ENCODE measurements at regions not wholly inside any gene's neighbourhood (a gene's known extent, or its start where the extent isn't known, plus 50 kb on each side); places are given as distances from the start of the nearest gene placed in this dataset.

- no peak for TF ChIP-seq RXRA (IDR thresholded peaks at IDR 0.05)
These were observed 745.9 kb upstream of the TENM4 start (continued) for GRCh38 chr11:80186692-80187091.

GRCh38 chr11:80182901-80183300, 742.1 kb upstream of the TENM4 start:
- Histone ChIP-seq H3K9me3 (ENCODE audit: control insufficient read depth in 4 of 4, low read length in 3 of 4) (no peaks in the 10 kb centered on the region), H3K27me3 (ENCODE audit: control insufficient read depth in 4 of 4, insufficient read depth in 4 of 4, low read length in 3 of 4) (no peaks in the 10 kb centered on the region), H3K9ac (ENCODE audit: low read depth in 1 of 2, low read length in 2 of 2) (no peak overlapping the region), H3K4me3 (ENCODE audit: low read depth in 1 of 3, low read length in 3 of 3) (no peak overlapping the region), H3K4me1 (ENCODE audit: control insufficient read depth in 4 of 4, insufficient read depth in 4 of 4, low read length in 3 of 4) (no peaks in the 10 kb centered on the region), H3K27ac (ENCODE audit: low read depth in 1 of 2, low read length in 2 of 2) (no peak overlapping the region), H3K36me3 (ENCODE audit: control insufficient read depth in 4 of 4, insufficient read depth in 3 of 4, low read depth in 1 of 4, low read length in 3 of 4) (no peaks in the 10 kb centered on the region)
- no peak for DNase-seq (ENCODE audit: low spot score)
- TF ChIP-seq JUND (IDR thresholded peaks at IDR 0.05): no peak
- no peak for TF ChIP-seq RXRA (IDR thresholded peaks at IDR 0.05)
- TF ChIP-seq FOXA1 (IDR thresholded peaks at IDR 0.05): no peak
- no peak for TF ChIP-seq REST (IDR thresholded peaks at IDR 0.05)
- WGBS: 72% methylated on average over 3 of the region's 3 CpGs

GRCh38 chr11:80173371-80174136, 732.7 kb upstream of the TENM4 start:
- no peaks in the 10 kb centered on the region for H3K27me3 ChIP-seq (ENCODE audit: control insufficient read depth in 4 of 4, insufficient read depth in 4 of 4, low read length in 3 of 4)
- no peak overlapping the region for H3K27ac ChIP-seq (ENCODE audit: low read depth in 1 of 2, low read length in 2 of 2)
- WGBS: 60% methylated on average over 3 of the region's 3 CpGs
- no peak overlapping the region for H3K9ac ChIP-seq (ENCODE audit: low read depth in 1 of 2, low read length in 2 of 2)
- DNase-seq (ENCODE audit: low spot score): no peak
- TF ChIP-seq REST (IDR thresholded peaks at IDR 0.05): no peak
- no peak for TF ChIP-seq RXRA (IDR thresholded peaks at IDR 0.05)
- no peak for TF ChIP-seq YY1 (IDR thresholded peaks at IDR 0.05)
- no peak for TF ChIP-seq NR2F2 (IDR thresholded peaks at IDR 0.05)
- TF ChIP-seq FOXA1 (IDR thresholded peaks at IDR 0.05): no peak
- no peak for TF ChIP-seq EGR1 (IDR thresholded peaks at IDR 0.05; ENCODE audit: low read depth in 2 of 2)
- TF ChIP-seq MAX (IDR thresholded peaks at IDR 0.05): no peak
- no peak for TF ChIP-seq JUND (IDR thresholded peaks at IDR 0.05)
- peaks cover 0 to 4% (median 0%) of the 10 kb centered on the region in 4 donors for H3K9me3 ChIP-seq (ENCODE audit: control insufficient read depth in 4 of 4, low read length in 3 of 4)
- no peaks in the 10 kb centered on the region for H3K4me1 ChIP-seq (ENCODE audit: control insufficient read depth in 4 of 4, insufficient read depth in 4 of 4, low read length in 3 of 4)
- H3K36me3 ChIP-seq (ENCODE audit: control insufficient read depth in 4 of 4, insufficient read depth in 3 of 4, low read depth in 1 of 4, low read length in 3 of 4): no peaks in the 10 kb centered on the region
- no peak overlapping the region for H3K4me3 ChIP-seq (ENCODE audit: low read depth in 1 of 3, low read length in 3 of 3)

All from liver (tissue), 7 donors.